Trophoblast cell (in vitro differentiated cells and primary cell): ENCODE measurements at regions not wholly inside any gene's neighbourhood (a gene's known extent, or its start where the extent isn't known, plus 50 kb on each side); places are given as distances from the start of the nearest gene placed in this dataset.
"Not testable (repeated sequence)": the region's sequence is repeated elsewhere in the genome, so short reads cannot be mapped to it uniquely, and the experiment has no call there.

Experiments
- DNase-seq, 2 donors: peaks; one replicate each; pipeline ENCODE4 v3.0.0-alpha.2; 2016
- H2AFZ ChIP-seq: 2 replicates; pipeline ENCODE4 v1.6.1; 2013; ENCODE audit warnings: low read length, moderate library complexity, mild to moderate bottlenecking; ENCODE audit not compliant: insufficient read depth, poor library complexity
- H2AK5ac ChIP-seq: 2 replicates; pipeline ENCODE4 v1.6.1; 2013; ENCODE audit warnings: mild to moderate bottlenecking, low read length
- H2BK120ac ChIP-seq: 2 replicates; pipeline ENCODE4 v1.6.1; 2013; ENCODE audit warnings: low read length, mild to moderate bottlenecking, moderate library complexity; ENCODE audit not compliant: insufficient read depth, poor library complexity
- H2BK12ac ChIP-seq: 2 replicates; pipeline ENCODE4 v1.6.1; 2013; ENCODE audit warnings: mild to moderate bottlenecking, low read length, moderate library complexity
- H2BK5ac ChIP-seq: 2 replicates; pipeline ENCODE4 v1.6.1; 2013; ENCODE audit warnings: low read length, low read depth, moderate library complexity, mild to moderate bottlenecking; ENCODE audit not compliant: poor library complexity
- H3K14ac ChIP-seq: 2 replicates; pipeline ENCODE4 v1.6.1; 2013; ENCODE audit warnings: mild to moderate bottlenecking, low read length
- H3K18ac ChIP-seq: 2 replicates; pipeline ENCODE4 v1.6.1; 2013; ENCODE audit warnings: mild to moderate bottlenecking, low read length
- H3K23ac ChIP-seq: 2 replicates; pipeline ENCODE4 v1.6.1; 2013; ENCODE audit warnings: low read length
- H3K27ac ChIP-seq: 2 replicates; pipeline ENCODE4 v1.5.1; 2013; ENCODE audit warnings: low read depth, mild to moderate bottlenecking, inconsistent platforms, low read length, moderate library complexity
- H3K27me3 ChIP-seq: 2 replicates; pipeline ENCODE4 v1.6.1; 2013; ENCODE audit warnings: inconsistent platforms, mild to moderate bottlenecking, low read length, moderate library complexity; ENCODE audit not compliant: insufficient read depth
- H3K36me3 ChIP-seq, 2 experiments: 1 replicate in 1 of 2; 2 replicates in 1 of 2; pipeline ENCODE4 v1.6.1; 2013; ENCODE audit warnings: low read length in 2 of 2, mild to moderate bottlenecking in 2 of 2, moderate library complexity in 1 of 2; ENCODE audit not compliant: insufficient read depth in 2 of 2, control insufficient read depth in 1 of 2
- H3K4ac ChIP-seq: 2 replicates; pipeline ENCODE4 v1.6.1; 2013; ENCODE audit warnings: low read depth, mild to moderate bottlenecking, low read length, moderate library complexity
- H3K4me1 ChIP-seq, 2 experiments: 1 replicate in 1 of 2; 2 replicates in 1 of 2; pipeline ENCODE4 v1.6.1; 2013; ENCODE audit warnings: low read length in 2 of 2, mild to moderate bottlenecking in 2 of 2, moderate library complexity in 1 of 2; ENCODE audit not compliant: insufficient read depth in 2 of 2, control insufficient read depth in 1 of 2
- H3K4me2 ChIP-seq: 2 replicates; pipeline ENCODE4 v1.6.1; 2013; ENCODE audit warnings: inconsistent platforms, mild to moderate bottlenecking, low read length, moderate library complexity
- H3K4me3 ChIP-seq: 2 replicates; pipeline ENCODE4 v1.5.1; 2013; ENCODE audit warnings: mild to moderate bottlenecking, low read depth, low read length, inconsistent platforms
- H3K79me1 ChIP-seq: one replicate; pipeline ENCODE4 v1.6.1; 2013; ENCODE audit warnings: low read length
- H3K79me2 ChIP-seq: 2 replicates; pipeline ENCODE4 v1.6.1; 2013; ENCODE audit warnings: low read length, mild to moderate bottlenecking; ENCODE audit not compliant: control insufficient read depth, insufficient read depth, poor library complexity
- H3K9ac ChIP-seq: 2 replicates; pipeline ENCODE4 v1.6.1; 2013; ENCODE audit warnings: mild to moderate bottlenecking, low read length
- H3K9me3 ChIP-seq: 2 replicates; pipeline ENCODE4 v1.6.1; 2013; ENCODE audit warnings: low read depth, mild to moderate bottlenecking, control low read depth, inconsistent platforms, low read length; ENCODE audit not compliant: insufficient read depth
- H4K12ac ChIP-seq: 2 replicates; pipeline ENCODE4 v1.6.1; 2013; ENCODE audit warnings: low read depth, mild to moderate bottlenecking, low read length, moderate library complexity
- H4K8ac ChIP-seq: 2 replicates; pipeline ENCODE4 v1.6.1; 2013; ENCODE audit warnings: low read depth, mild to moderate bottlenecking, low read length, moderate library complexity
- H4K91ac ChIP-seq: one replicate; pipeline ENCODE4 v1.6.1; 2013; ENCODE audit warnings: low read depth, mild to moderate bottlenecking, low read length, moderate library complexity
- WGBS: extraction: QIAGEN DNeasy Blood & Tissue Kit; methylation state at CpG from one replicate; pipeline ENCODE4 v1.1.7; 2013; ENCODE audit warnings: missing lambda C conversion rate; ENCODE audit not compliant: insufficient read length, insufficient coverage; ENCODE audit errors: extremely low coverage; 5-methylcytosine and 5-hydroxymethylcytosine counted together

- H2BK12ac ChIP-seq, result no peak overlapping the region
- H3K79me2 ChIP-seq, result no peaks in the 10 kb centered on the region
- H4K91ac ChIP-seq, result no peak overlapping the region
- DNase-seq, result no peak
- H2BK5ac ChIP-seq, result no peak overlapping the region
- H2AK5ac ChIP-seq, result no peak overlapping the region
- no peak overlapping the region for H4K8ac ChIP-seq
- WGBS, result no CpG with 5 or more reads among the region's 3 CpGs
- no peak overlapping the region for H4K12ac ChIP-seq
- H3K9ac ChIP-seq, result no peak overlapping the region
- H3K4me2 ChIP-seq, result no peak overlapping the region
- H3K36me3 ChIP-seq, result no peaks in the 10 kb centered on the region
- no peak overlapping the region for H3K4me3 ChIP-seq
- H3K18ac ChIP-seq, result no peak overlapping the region
- H2BK120ac ChIP-seq, result no peak overlapping the region
- no peaks in the 10 kb centered on the region for H3K4me1 ChIP-seq
- H3K27me3 ChIP-seq, result no peaks in the 10 kb centered on the region
- no peak overlapping the region for H3K23ac ChIP-seq
- no peaks in the 10 kb centered on the region for H3K9me3 ChIP-seq
- H2AFZ ChIP-seq, result no peak overlapping the region
- H3K4ac ChIP-seq, result no peak overlapping the region
- H3K27ac ChIP-seq, result no peak overlapping the region
- no peaks in the 10 kb centered on the region for H3K79me1 ChIP-seq
- no peak overlapping the region for H3K14ac ChIP-seq
These were observed 189.1 kb upstream of the ATP6AP2 start for GRCh38 chrX:40391662-40392061.

- H3K14ac ChIP-seq, result no peak overlapping the region
- no peak overlapping the region for H3K4me3 ChIP-seq
- H4K8ac ChIP-seq, result no peak overlapping the region
- no peak for DNase-seq
- no peak overlapping the region for H4K12ac ChIP-seq
- H3K23ac ChIP-seq, result no peak overlapping the region
- no peak overlapping the region for H4K91ac ChIP-seq
- no peaks in the 10 kb centered on the region for H3K9me3 ChIP-seq
- no peak overlapping the region for H3K4ac ChIP-seq
- no peak overlapping the region for H3K27ac ChIP-seq
- no peaks in the 10 kb centered on the region for H3K79me2 ChIP-seq
- H3K4me2 ChIP-seq, result no peak overlapping the region
- WGBS, result no CpG with 5 or more reads among the region's 2 CpGs
- H2BK5ac ChIP-seq, result no peak overlapping the region
- H3K9ac ChIP-seq, result no peak overlapping the region
- H3K79me1 ChIP-seq, result no peaks in the 10 kb centered on the region
- H3K36me3 ChIP-seq, result no peaks in the 10 kb centered on the region
- H2BK120ac ChIP-seq, result no peak overlapping the region
- H3K27me3 ChIP-seq, result no peaks in the 10 kb centered on the region
- H2AK5ac ChIP-seq, result no peak overlapping the region
- no peak overlapping the region for H2BK12ac ChIP-seq
- H2AFZ ChIP-seq, result no peak overlapping the region
- H3K4me1 ChIP-seq, result no peaks in the 10 kb centered on the region
- no peak overlapping the region for H3K18ac ChIP-seq
These were observed 191.2 kb upstream of the ATP6AP2 start for GRCh38 chrX:40389555-40389954.

GRCh38 chrX:40388441-40388840 lies 192.3 kb upstream of the ATP6AP2 start:
- no peak overlapping the region for H3K27ac ChIP-seq
- H2BK120ac ChIP-seq, result no peak overlapping the region
- no peak overlapping the region for H2BK12ac ChIP-seq

GRCh38 chrX:40387869-40388268 lies 192.9 kb upstream of the ATP6AP2 start:
- H2BK5ac ChIP-seq, H3K4me3 ChIP-seq, H3K4ac ChIP-seq, H3K27me3 ChIP-seq, H3K18ac ChIP-seq, H3K23ac ChIP-seq, H3K9ac ChIP-seq, DNase-seq, H2BK120ac ChIP-seq, H2AK5ac ChIP-seq, H3K79me1 ChIP-seq, H3K36me3 ChIP-seq, H3K4me2 ChIP-seq, H4K12ac ChIP-seq, H3K9me3 ChIP-seq, H2AFZ ChIP-seq, H3K27ac ChIP-seq, H4K91ac ChIP-seq, H3K79me2 ChIP-seq, H2BK12ac ChIP-seq, H4K8ac ChIP-seq, H3K14ac ChIP-seq, H3K4me1 ChIP-seq: not testable (repeated sequence)
- no CpG with 5 or more reads among the region's 9 CpGs for WGBS

More at GRCh38 chrX:40388441-40388840, 192.3 kb upstream of the ATP6AP2 start:
- Histone ChIP-seq H3K4ac (no peak overlapping the region), H3K4me1 (no peaks in the 10 kb centered on the region), H2AK5ac (no peak overlapping the region), H3K36me3 (no peaks in the 10 kb centered on the region), H3K79me1 (no peaks in the 10 kb centered on the region), H2BK5ac (no peak overlapping the region), H3K9ac (no peak overlapping the region), H3K14ac (no peak overlapping the region), H3K27me3 (no peaks in the 10 kb centered on the region), H4K8ac (no peak overlapping the region), H2AFZ (no peak overlapping the region), H3K18ac (no peak overlapping the region), H4K91ac (no peak overlapping the region), H3K4me3 (no peak overlapping the region), H3K9me3 (no peaks in the 10 kb centered on the region), H4K12ac (no peak overlapping the region), H3K79me2 (no peaks in the 10 kb centered on the region), H3K4me2 (no peak overlapping the region), H3K23ac (no peak overlapping the region)
- DNase-seq, result no peak
- no CpG with 5 or more reads among the region's 5 CpGs for WGBS
